Pancreas (tissue), 10 donors: ENCODE measurements at regions not wholly inside any gene's neighbourhood (a gene's known extent, or its start where the extent isn't known, plus 50 kb on each side); places are given as distances from the start of the nearest gene placed in this dataset.

Source experiments
- ATAC-seq, 4 donors: fragments of 200-7000 bp; cut with Tn5 transposase; one replicate each; pipeline versions ENCODE4 v1.8.0 to v1.9.1; 2020; ENCODE audit warnings: mild to moderate bottlenecking in 4 of 4, moderate library complexity in 4 of 4
- DNase-seq, 6 donors: peaks; one replicate each; pipeline ENCODE4 v3.0.0-alpha.2; 2020
- FAIRE-seq: peaks from 2 replicates; lab custom pipeline; 2012; peaks lifted over from hg19 to GRCh38; lab: Jason Lieb, UNC
- H3K27ac ChIP-seq, 4 donors: fragments of 200-600 bp; sonication (generic); 1 replicate in 3 of 4; 2 replicates in 1 of 4; pipeline versions ENCODE4 v1.5.0 to v1.8.0; 2020
- H3K27me3 ChIP-seq, 4 donors: fragments of 200-600 bp; one replicate each; pipeline ENCODE4 v1.8.0; 2021
- H3K36me3 ChIP-seq, 3 donors: fragments of 200-600 bp; sonication (generic) in 1 of 3; one replicate each; pipeline versions ENCODE4 v1.5.0 to v1.8.0; 2020 to 2021
- H3K4me1 ChIP-seq, 3 donors: fragments of 200-600 bp; one replicate each; pipeline ENCODE4 v1.8.0; 2021
- H3K4me3 ChIP-seq, 4 donors: fragments of 200-600 bp; sonication (generic) in 2 of 4; one replicate each; pipeline versions ENCODE4 v1.5.0 to v1.8.0; 2020 to 2021
- H3K9me3 ChIP-seq, 4 donors: fragments of 200-600 bp; one replicate each; pipeline ENCODE4 v1.8.0; 2021
- CTCF ChIP-seq, 4 donors: fragments of 200-600 bp; sonication (generic) in 3 of 4; IDR thresholded peaks; one replicate each; pipeline versions ENCODE4 v1.5.0 to v1.8.0; 2021; ENCODE audit warnings: antibody characterized with exemption in 4 of 4
- WGBS, 2 donors: extraction: QIAGEN DNeasy Blood & Tissue Kit; methylation state at CpG; one replicate each; pipeline ENCODE4 v1.1.7; 2013; 5-methylcytosine and 5-hydroxymethylcytosine counted together
- intact Hi-C, 3 donors: fragments of 100-400 bp; cut with DNase I; formaldehyde crosslinking; loops; one replicate each; pipeline versions ENCODE4 v1.11.1 to v1.14.2; 2022
- donor health status: healthy with polysubstance abuse.
- donor health status: DM: no; HTN: no; CAD: no; lungs with moderate emphysema.
- donor health status: DM: no; HTN: no; CAD: no.
- donor health status: control.
- donor health status: control.
- donor health status: Bipolar disorder and iron deficiency.
- donor health status: DM: yes; HTN: yes; CAD: no.
- donor health status: DM: no; HTN: no; CAD: no.
- donor health status: DM: no; HTN: no; CAD: no.
- donor health status: DM: yes; HTN: yes; CAD: no.

GRCh38 chr20:54272901-54273488 lies 65.1 kb downstream of the PFDN4 start:
- H3K9me3 ChIP-seq = no peaks in the 10 kb centered on the region
- ATAC-seq (no peak), FAIRE-seq (no peak), DNase-seq (no peak)
- WGBS, 2 donors = 62 to 70% methylated on average over 4 of the region's 4 CpGs
- no peaks in the 10 kb centered on the region for H3K27me3 ChIP-seq
- no peaks in the 10 kb centered on the region for H3K36me3 ChIP-seq
- intact Hi-C loops = no loop called here
- no peak for TF ChIP-seq CTCF (IDR thresholded peaks at IDR 0.05)
- no peak overlapping the region for H3K4me3 ChIP-seq
- H3K4me1 ChIP-seq = peaks cover 0 to 5% (median 0%) of the 10 kb centered on the region in 3 donors
- no peak overlapping the region for H3K27ac ChIP-seq

GRCh38 chr20:54275359-54276111 lies 67.6 kb downstream of the PFDN4 start:
- intact Hi-C loops = no loop called here
- FAIRE-seq (no peak), ATAC-seq (peak; percentile 41 to 92 (median 74)), DNase-seq (no peak)
- no peak for TF ChIP-seq CTCF (IDR thresholded peaks at IDR 0.05)
- Histone ChIP-seq H3K27me3 (no peaks in the 10 kb centered on the region), H3K4me3 (no peak overlapping the region), H3K36me3 (no peaks in the 10 kb centered on the region), H3K4me1 (no peaks in the 10 kb centered on the region), H3K9me3 (no peaks in the 10 kb centered on the region), H3K27ac (peak overlapping the region in 2 of 4 donors; percentile 5 to 46)
- WGBS, 2 donors = 22 to 24% methylated on average over 4 of the region's 4 CpGs

GRCh38 chr20:54276577-54277169 lies 68.8 kb downstream of the PFDN4 start:
- WGBS, 2 donors = 85% methylated on average over 4 of the region's 4 CpGs
- no peak for TF ChIP-seq CTCF (IDR thresholded peaks at IDR 0.05)
- intact Hi-C loops = no loop called here
- H3K4me3 ChIP-seq = no peak overlapping the region
- DNase-seq (no peak), ATAC-seq (no peak), FAIRE-seq (no peak)
- no peaks in the 10 kb centered on the region for H3K9me3 ChIP-seq
- peak overlapping the region in 1 of 4 donors; percentile 19 for H3K27ac ChIP-seq
- H3K4me1 ChIP-seq = no peaks in the 10 kb centered on the region
- no peaks in the 10 kb centered on the region for H3K36me3 ChIP-seq
- no peaks in the 10 kb centered on the region for H3K27me3 ChIP-seq

- no peaks in the 10 kb centered on the region for H3K4me1 ChIP-seq
- WGBS, 2 donors = 74 to 78% methylated on average over 4 of the region's 4 CpGs
- FAIRE-seq (no peak), ATAC-seq (no peak), DNase-seq (no peak)
- no peaks in the 10 kb centered on the region for H3K27me3 ChIP-seq
- H3K9me3 ChIP-seq = no peaks in the 10 kb centered on the region
- no peak for TF ChIP-seq CTCF (IDR thresholded peaks at IDR 0.05)
- no peak overlapping the region for H3K27ac ChIP-seq
- intact Hi-C loops = no loop called here
- no peaks in the 10 kb centered on the region for H3K36me3 ChIP-seq
- no peak overlapping the region for H3K4me3 ChIP-seq
Observed at GRCh38 chr20:54278262-54278661, 70.4 kb downstream of the PFDN4 start.

GRCh38 chr20:54282625-54283024 lies 74.7 kb downstream of the PFDN4 start:
- WGBS, 2 donors = 90 to 92% methylated on average over 5 of the region's 5 CpGs
- DNase-seq (no peak), FAIRE-seq (no peak), ATAC-seq (no peak)
- Histone ChIP-seq H3K27me3 (no peaks in the 10 kb centered on the region), H3K4me3 (no peak overlapping the region), H3K4me1 (no peaks in the 10 kb centered on the region), H3K9me3 (no peaks in the 10 kb centered on the region), H3K27ac (no peak overlapping the region), H3K36me3 (no peaks in the 10 kb centered on the region)
- TF ChIP-seq CTCF (IDR thresholded peaks at IDR 0.05) = no peak
- intact Hi-C loops = no loop called here
